T-helper 17 cell (primary cell): ENCODE measurements at regions not wholly inside any gene's neighbourhood (a gene's known extent, or its start where the extent isn't known, plus 50 kb on each side); places are given as distances from the start of the nearest gene placed in this dataset.

ENCODE experiments used
- ATAC-seq: fragments of 150-1000 bp; cut with Tn5 transposase; 2 replicates; pipeline ENCODE4 v1.10.0; 2021; ENCODE audit warnings: mild to moderate bottlenecking, moderate library complexity
- DNase-seq, 3 donors: peaks; one replicate each; pipeline versions ENCODE4 v3.0.0 to v3.0.0-alpha.2; 2020 to 2021
- H3K9me3 ChIP-seq: one replicate; pipeline ENCODE4 v1.7.0; 2013; ENCODE audit warnings: low read length, mild to moderate bottlenecking; ENCODE audit not compliant: control insufficient read depth, poor library complexity, severe bottlenecking
- H3K27ac Mint-ChIP-seq: one replicate; pipeline ENCODE4 v1.8.0; 2022; ENCODE audit warnings: mild to moderate bottlenecking, moderate library complexity, mixed read lengths
- H3K27me3 Mint-ChIP-seq: one replicate; pipeline ENCODE4 v1.8.0; 2022; ENCODE audit warnings: mixed read lengths
- H3K36me3 Mint-ChIP-seq: one replicate; pipeline ENCODE4 v1.8.0; 2022; ENCODE audit warnings: low read depth, mixed read lengths
- H3K4me1 Mint-ChIP-seq: one replicate; pipeline ENCODE4 v1.8.0; 2022; ENCODE audit warnings: mild to moderate bottlenecking, mixed read lengths
- H3K4me3 Mint-ChIP-seq: one replicate; pipeline ENCODE4 v1.8.0; 2022; ENCODE audit warnings: mild to moderate bottlenecking, moderate library complexity, mixed read lengths

DNA sequence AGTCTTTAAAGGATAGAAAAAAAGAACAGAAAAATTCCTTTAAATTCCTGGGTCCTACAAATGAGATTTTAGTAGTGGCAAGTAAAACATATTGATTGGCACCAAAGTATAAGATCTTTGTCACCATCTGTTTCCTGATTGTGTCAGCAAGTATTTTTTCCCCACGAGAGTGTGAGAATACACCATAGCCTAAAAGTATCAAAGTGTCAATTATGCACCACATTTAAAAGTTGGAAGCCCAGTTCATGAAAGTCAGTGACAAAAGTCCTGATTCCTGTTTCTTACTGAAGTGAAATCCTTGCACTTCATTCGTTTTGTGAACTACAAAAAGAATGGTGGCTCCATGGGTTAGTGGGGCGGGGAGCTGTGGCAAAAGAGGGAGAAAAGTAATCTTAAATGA is 83.8 kb upstream of the DPH6 start:
- Mint-ChIP-seq H3K27me3 (peaks cover 37% of the 10 kb centered on the region), H3K4me3 (no peak overlapping the region), H3K4me1 (no peaks in the 10 kb centered on the region), H3K27ac (no peak overlapping the region), H3K36me3 (peaks cover 2% of the 10 kb centered on the region)
- DNase-seq (no peak), ATAC-seq (no peak)
- H3K9me3 ChIP-seq, result no peaks in the 10 kb centered on the region

DNA sequence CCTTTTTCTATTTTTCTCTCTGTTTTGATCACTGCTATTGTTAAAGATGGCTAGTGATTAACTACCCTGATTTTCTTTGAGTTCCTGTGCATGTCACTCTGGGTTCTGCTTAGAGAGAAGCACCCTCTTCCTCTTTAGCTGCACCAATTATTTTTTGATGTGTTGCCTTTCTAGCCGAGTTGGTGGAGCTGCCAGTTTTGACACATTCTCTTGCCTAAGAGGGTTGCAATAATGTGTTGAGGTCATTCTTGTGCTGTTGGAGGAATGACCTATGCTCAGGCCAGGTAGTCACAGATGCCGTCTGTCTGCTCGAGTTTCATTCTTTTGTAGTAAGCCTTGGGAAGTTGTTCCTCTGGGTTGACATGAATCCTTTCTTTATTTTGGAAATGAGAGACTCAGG is 84.6 kb upstream of the DPH6 start:
- Mint-ChIP-seq H3K27ac (no peak overlapping the region), H3K4me3 (no peak overlapping the region), H3K27me3 (peaks cover 44% of the 10 kb centered on the region), H3K4me1 (no peaks in the 10 kb centered on the region), H3K36me3 (peaks cover 2% of the 10 kb centered on the region)
- DNase-seq, result no peak
- ATAC-seq, result no peak
- H3K9me3 ChIP-seq, result no peaks in the 10 kb centered on the region

DNA sequence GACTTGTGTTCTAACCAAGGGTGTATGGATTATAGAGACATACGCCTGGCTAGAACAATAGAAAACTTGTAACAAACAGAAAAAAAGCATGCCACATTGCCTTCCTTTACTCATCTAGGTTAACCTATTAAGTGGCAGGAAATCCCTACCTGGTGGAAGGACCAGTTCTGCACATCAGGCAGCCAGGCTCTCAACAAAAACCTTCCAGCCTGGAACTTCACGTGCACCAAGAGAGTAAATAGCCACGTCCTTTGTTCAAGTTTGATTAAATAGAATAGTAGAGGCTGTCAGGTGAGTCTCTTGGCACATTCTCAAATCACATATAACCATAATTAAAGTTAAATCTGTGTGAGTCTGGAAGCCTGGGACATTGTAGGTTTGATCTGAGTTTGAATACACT is 85.0 kb upstream of the DPH6 start:
- no peak overlapping the region for H3K4me3 Mint-ChIP-seq
- ATAC-seq, result no peak
- H3K4me1 Mint-ChIP-seq, result no peaks in the 10 kb centered on the region
- H3K36me3 Mint-ChIP-seq, result peaks cover 2% of the 10 kb centered on the region
- DNase-seq, result no peak
- peaks cover 44% of the 10 kb centered on the region for H3K27me3 Mint-ChIP-seq
- no peak overlapping the region for H3K27ac Mint-ChIP-seq
- H3K9me3 ChIP-seq, result no peaks in the 10 kb centered on the region

DNA sequence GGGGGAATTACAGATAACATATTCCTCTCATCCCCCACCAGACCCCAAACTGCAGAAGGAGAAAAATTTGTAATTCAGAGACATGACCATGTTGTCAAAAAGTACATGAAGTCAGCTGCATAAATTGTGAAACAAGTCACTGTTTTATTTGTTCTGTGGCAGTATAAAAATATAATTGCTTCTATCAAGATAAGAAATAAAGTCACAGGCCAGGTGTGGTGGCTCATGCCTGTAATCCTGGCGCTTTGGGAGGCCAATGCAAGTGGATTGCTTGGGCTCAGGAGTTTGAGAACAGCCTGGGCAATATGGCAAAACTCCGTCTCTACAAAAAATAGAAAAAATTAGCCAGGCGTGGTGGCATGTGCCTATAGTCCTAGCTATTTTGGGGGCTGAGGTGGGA is 87.7 kb upstream of the DPH6 start:
- ATAC-seq (no peak), DNase-seq (no peak)
- Mint-ChIP-seq H3K36me3 (peaks cover 2% of the 10 kb centered on the region), H3K27me3 (peaks cover 32% of the 10 kb centered on the region), H3K27ac (no peak overlapping the region), H3K4me1 (no peaks in the 10 kb centered on the region), H3K4me3 (no peak overlapping the region)
- H3K9me3 ChIP-seq, result no peaks in the 10 kb centered on the region

DNA sequence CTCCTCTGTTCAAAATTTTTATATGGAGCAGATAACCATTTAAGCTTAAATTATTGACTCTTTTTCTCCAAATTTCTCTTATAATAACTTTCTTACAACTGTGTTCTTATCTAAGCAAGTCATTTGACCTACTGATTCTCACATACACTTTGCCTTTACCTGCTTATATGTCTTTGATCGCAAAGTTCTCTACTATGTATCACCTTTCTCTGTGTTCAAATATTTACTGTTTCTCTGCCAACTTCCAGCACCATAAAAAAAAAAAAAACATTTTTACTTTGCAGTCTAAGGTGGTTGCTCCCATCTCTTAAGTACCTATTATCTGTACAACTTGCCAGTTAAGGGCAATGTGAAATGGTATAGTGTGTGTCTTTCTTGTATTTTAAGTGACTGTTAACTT is 100.8 kb upstream of the DPH6 start:
- H3K27ac Mint-ChIP-seq, result no peak overlapping the region
- H3K36me3 Mint-ChIP-seq, result no peaks in the 10 kb centered on the region
- peaks cover 8% of the 10 kb centered on the region for H3K27me3 Mint-ChIP-seq

DNA sequence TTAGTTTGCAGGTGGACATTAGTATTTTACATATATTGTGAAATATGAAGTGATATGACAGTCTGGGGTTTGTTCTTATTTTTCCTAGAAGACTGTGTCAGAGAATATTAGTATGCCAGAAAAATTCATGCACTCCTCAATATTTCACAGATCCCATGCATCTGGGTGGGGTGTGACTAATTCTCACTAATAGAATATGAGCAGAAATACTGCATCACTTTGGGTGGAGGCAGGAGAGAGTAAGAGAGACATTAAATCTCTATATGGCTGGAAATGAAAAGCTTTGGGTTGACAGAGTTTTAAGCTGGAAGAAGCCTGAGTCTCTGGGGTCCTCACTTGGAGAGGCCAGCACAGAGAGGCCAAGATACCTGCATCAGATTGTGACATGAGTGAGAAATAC is 101.3 kb upstream of the DPH6 start:
- ATAC-seq, result no peak
- no peaks in the 10 kb centered on the region for H3K36me3 Mint-ChIP-seq
- no peaks in the 10 kb centered on the region for H3K4me1 Mint-ChIP-seq
- no peak for DNase-seq
- no peak overlapping the region for H3K4me3 Mint-ChIP-seq
- H3K27ac Mint-ChIP-seq, result no peak overlapping the region
- H3K27me3 Mint-ChIP-seq, result peaks cover 8% of the 10 kb centered on the region
- no peaks in the 10 kb centered on the region for H3K9me3 ChIP-seq

More for the DNA sequence above, 100.8 kb upstream of the DPH6 start:
- DNase-seq (no peak), ATAC-seq (no peak)
- no peaks in the 10 kb centered on the region for H3K9me3 ChIP-seq
- Mint-ChIP-seq H3K4me1 (no peaks in the 10 kb centered on the region), H3K4me3 (no peak overlapping the region)

DNA sequence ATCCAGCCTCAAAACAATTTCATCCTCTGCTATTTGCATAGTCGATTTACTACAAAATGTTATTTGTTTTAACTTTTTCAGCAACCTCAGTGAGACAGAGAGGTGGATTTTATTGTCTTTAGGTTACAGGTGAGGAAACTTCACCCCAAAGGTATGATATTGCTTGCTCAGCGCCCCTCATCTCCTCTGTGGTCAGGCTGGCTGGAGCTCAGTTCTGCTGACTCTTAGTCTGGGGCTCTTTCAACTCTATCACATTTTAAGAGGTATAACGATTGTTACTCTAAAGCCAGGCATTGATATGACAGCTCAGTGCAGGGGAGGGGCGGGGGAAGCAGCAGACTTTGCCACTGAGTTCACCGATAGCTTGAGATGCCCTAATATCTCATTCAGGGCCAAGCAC is 103.0 kb upstream of the DPH6 start:
- ATAC-seq (no peak), DNase-seq (no peak)
- no peak overlapping the region for H3K4me3 Mint-ChIP-seq
- no peaks in the 10 kb centered on the region for H3K9me3 ChIP-seq
- H3K36me3 Mint-ChIP-seq, result no peaks in the 10 kb centered on the region
- no peak overlapping the region for H3K27ac Mint-ChIP-seq
- H3K4me1 Mint-ChIP-seq, result no peaks in the 10 kb centered on the region
- H3K27me3 Mint-ChIP-seq, result peaks cover 8% of the 10 kb centered on the region

DNA sequence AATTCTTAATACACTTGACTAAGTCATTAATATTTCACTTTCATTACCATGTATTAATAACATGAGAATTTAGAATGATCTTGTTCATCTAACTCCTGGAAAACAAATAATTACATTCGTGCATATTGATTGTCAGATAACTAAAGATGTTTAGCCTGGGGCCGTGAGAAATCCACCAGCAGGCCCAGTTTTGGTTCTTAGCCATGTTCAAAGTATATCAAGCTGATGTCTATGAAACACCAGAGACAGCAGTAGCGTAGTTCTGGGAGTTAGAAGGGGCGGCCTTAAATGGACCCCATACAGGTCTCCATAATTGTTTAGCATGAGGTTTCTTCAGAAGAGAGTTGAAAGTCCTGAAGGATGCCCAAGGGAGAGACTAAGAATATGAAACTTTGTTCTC is 103.6 kb upstream of the DPH6 start:
- H3K4me1 Mint-ChIP-seq, result no peaks in the 10 kb centered on the region
- ATAC-seq (no peak), DNase-seq (no peak)
- peaks cover 14% of the 10 kb centered on the region for H3K27me3 Mint-ChIP-seq
- no peaks in the 10 kb centered on the region for H3K9me3 ChIP-seq
- no peak overlapping the region for H3K4me3 Mint-ChIP-seq
- H3K27ac Mint-ChIP-seq, result no peak overlapping the region
- no peaks in the 10 kb centered on the region for H3K36me3 Mint-ChIP-seq

DNA sequence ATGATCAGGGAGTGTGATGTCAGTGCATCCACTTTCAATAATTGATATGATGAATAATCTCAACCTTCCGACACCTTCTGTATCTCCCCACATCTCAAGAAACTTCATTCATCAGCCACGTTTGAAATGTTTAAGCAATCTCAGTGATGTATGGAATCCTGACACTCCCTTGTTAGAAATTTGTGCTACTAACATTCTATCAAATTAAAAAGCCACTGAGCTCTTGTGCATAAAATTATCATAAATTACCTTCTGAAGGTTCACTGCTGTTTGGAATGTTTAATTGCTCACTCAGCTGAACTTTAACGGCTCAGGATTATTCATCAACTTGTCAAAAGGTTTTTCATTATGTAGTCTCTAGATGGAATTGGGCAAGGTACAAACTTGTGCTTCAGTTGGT is 108.4 kb upstream of the DPH6 start:
- Mint-ChIP-seq H3K36me3 (no peaks in the 10 kb centered on the region), H3K4me3 (no peak overlapping the region), H3K27me3 (peaks cover 24% of the 10 kb centered on the region), H3K4me1 (no peaks in the 10 kb centered on the region), H3K27ac (no peak overlapping the region)
- no peaks in the 10 kb centered on the region for H3K9me3 ChIP-seq
- DNase-seq (no peak), ATAC-seq (no peak)

DNA sequence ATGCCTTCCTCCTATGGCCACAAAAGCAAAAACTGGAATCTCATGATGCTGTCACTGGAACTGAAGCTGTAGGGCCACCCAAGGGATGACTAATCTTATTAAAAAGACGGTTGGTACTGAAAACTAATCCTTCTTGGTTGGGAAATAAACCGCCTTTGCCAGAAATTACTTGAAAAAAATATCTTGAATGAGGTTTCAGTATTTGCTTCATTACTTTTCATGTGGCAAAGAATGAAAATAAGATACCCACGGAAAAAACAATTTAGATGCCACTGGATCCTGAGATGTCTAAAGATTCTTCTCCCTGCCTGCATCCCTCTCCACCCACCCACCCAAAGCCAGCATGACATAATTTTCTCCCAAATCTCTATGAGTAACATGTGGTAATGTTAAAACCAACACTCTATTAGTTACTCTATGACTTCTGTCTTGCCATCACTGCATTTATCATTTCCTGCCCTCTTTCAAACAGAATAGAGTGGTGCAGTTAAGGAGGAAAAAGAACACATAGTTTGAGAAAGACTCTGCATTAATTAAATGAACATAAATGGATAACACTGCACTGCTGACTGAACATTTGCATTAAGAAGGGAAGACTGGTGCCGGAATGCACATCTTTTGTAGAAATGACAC is 111.8 kb upstream of the DPH6 start:
- H3K27me3 Mint-ChIP-seq, result peaks cover 17% of the 10 kb centered on the region
- ATAC-seq (no peak), DNase-seq (no peak)
- no peaks in the 10 kb centered on the region for H3K9me3 ChIP-seq
- no peaks in the 10 kb centered on the region for H3K36me3 Mint-ChIP-seq
- H3K27ac Mint-ChIP-seq, result no peak overlapping the region
- H3K4me3 Mint-ChIP-seq, result no peak overlapping the region
- H3K4me1 Mint-ChIP-seq, result no peaks in the 10 kb centered on the region

DNA sequence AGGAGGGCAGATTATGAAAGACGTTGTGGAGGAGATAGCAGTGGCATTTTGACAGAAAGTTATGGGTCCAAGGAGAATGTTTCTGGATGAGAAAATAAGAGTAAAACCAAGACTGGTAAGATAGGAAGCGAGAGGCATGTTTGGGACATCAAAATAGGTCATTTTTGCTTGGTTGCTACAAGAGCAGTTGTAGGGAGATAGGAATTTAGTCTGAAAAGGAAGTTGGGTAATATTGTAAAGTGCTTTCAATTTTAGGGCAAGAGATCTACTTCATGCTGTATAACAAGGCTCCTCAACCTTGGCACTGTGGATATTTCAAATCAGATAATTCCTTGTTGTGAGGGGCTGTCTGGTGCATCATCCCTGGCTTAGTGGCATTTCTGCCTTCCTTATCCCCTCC is 118.0 kb upstream of the DPH6 start:
- H3K36me3 Mint-ChIP-seq, result no peaks in the 10 kb centered on the region
- no peaks in the 10 kb centered on the region for H3K9me3 ChIP-seq
- peaks cover 5% of the 10 kb centered on the region for H3K4me1 Mint-ChIP-seq
- ATAC-seq (no peak), DNase-seq (no peak)
- no peaks in the 10 kb centered on the region for H3K27me3 Mint-ChIP-seq
- H3K4me3 Mint-ChIP-seq, result no peak overlapping the region
- no peak overlapping the region for H3K27ac Mint-ChIP-seq

DNA sequence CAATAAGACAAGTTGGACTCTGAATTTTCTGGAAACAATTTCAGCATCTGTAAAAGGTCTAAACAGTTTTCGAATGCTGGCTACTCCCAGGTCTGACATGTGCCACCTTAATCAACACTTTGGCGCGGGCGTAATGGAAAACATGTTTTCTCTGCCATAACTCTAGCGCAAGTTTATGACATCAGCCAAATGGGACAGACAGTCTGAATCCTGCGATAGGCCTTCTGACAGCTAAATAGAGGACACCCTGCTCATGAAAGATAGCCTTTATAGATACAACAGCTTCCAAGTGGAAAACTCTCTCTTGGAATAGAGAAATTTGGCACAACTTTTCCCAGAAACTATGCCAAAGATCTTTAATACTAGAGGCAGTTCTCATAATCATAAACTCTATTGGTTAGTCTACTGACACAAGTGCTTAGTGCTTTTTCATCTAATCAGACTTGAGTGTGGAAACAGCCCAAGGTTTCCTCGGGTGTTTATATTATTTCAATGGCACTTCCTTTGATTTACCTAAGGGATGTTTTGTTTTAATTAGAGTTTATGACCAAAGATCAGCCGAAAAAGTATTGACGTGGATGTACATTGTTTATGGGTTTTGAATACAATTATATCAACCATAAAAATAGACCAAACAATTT is 120.1 kb upstream of the DPH6 start:
- Mint-ChIP-seq H3K27me3 (no peaks in the 10 kb centered on the region), H3K36me3 (no peaks in the 10 kb centered on the region), H3K4me1 (peaks cover 5% of the 10 kb centered on the region), H3K4me3 (no peak overlapping the region), H3K27ac (no peak overlapping the region)
- DNase-seq, result no peak
- no peak for ATAC-seq
- no peaks in the 10 kb centered on the region for H3K9me3 ChIP-seq

DNA sequence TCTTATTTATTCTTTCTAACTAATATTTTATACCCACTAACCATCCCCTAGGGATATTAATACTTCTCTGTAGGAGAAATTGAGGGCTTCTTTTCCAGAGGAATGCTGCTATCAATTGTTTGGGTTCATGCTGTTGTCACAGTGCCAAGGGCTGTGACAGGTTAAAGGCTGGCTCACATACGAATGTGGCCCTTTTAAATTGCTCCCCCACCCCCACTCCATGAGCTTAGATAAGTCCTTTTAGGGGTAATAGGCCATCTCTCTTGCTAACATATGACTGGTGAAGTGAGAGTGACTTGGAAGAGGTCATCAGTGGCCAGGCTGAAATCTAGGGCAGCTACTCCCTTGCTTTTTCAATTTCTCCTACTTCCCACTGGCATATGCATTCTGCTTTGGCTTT is 121.9 kb upstream of the DPH6 start:
- DNase-seq, result no peak
- no peak for ATAC-seq
- no peaks in the 10 kb centered on the region for H3K9me3 ChIP-seq
- Mint-ChIP-seq H3K4me3 (no peak overlapping the region), H3K27ac (no peak overlapping the region), H3K27me3 (peaks cover 4% of the 10 kb centered on the region), H3K36me3 (peaks cover under 1% of the 10 kb centered on the region), H3K4me1 (peaks cover 7% of the 10 kb centered on the region)

DNA sequence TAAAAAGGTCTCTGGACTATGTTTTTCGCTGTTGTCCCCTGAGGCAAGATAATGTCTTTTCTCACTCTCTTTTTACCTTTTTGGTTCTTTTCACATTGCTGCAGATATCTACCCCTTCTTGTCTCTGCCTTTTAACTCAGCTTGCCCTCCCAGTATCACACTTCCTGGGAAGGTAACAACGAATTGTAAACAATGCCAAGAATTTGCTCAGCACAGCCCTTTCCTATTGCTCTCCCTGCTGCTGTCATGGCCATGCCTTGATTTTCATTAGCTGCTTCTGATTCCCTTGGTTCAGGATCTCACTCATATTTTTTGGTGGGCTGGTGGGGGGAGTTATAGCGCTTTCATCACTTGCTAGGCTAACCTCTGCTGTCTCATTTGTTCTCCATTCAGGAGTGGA is 123.1 kb upstream of the DPH6 start:
- Mint-ChIP-seq H3K27me3 (peaks cover 9% of the 10 kb centered on the region), H3K36me3 (peaks cover 2% of the 10 kb centered on the region), H3K4me1 (peaks cover 6% of the 10 kb centered on the region), H3K27ac (no peak overlapping the region), H3K4me3 (no peak overlapping the region)
- DNase-seq (no peak), ATAC-seq (no peak)
- H3K9me3 ChIP-seq, result no peaks in the 10 kb centered on the region
